Naive B cell (primary cell): ENCODE measurements at regions not wholly inside any gene's neighbourhood (a gene's known extent, or its start where the extent isn't known, plus 50 kb on each side); places are given as distances from the start of the nearest gene placed in this dataset.

ENCODE experiments used
- ATAC-seq, 2 donors: fragments of 150-1000 bp; cut with Tn5 transposase; 2 replicates each; pipeline ENCODE4 v1.10.0; 2021; ENCODE audit warnings: low read depth in 2 of 2, mild to moderate bottlenecking in 2 of 2, moderate library complexity in 2 of 2
- DNase-seq: peaks from one replicate; pipeline ENCODE4 v3.0.0; 2022
- H3K27ac Mint-ChIP-seq, 6 donors: one replicate each; pipeline ENCODE4 v1.8.0; 2020 to 2022; ENCODE audit warnings: mild to moderate bottlenecking in 6 of 6, mixed read lengths in 6 of 6, moderate library complexity in 5 of 6, inconsistent platforms in 2 of 6
- H3K27me3 Mint-ChIP-seq, 3 donors: one replicate each; pipeline ENCODE4 v1.8.0; 2021 to 2022; ENCODE audit warnings: mixed read lengths in 3 of 3, mild to moderate bottlenecking in 1 of 3
- H3K36me3 Mint-ChIP-seq, 2 donors: one replicate each; pipeline ENCODE4 v1.8.0; 2020 to 2022; ENCODE audit warnings: mixed read lengths in 2 of 2, inconsistent platforms in 1 of 2, mild to moderate bottlenecking in 1 of 2
- H3K4me1 Mint-ChIP-seq, 3 donors: one replicate each; pipeline ENCODE4 v1.8.0; 2020 to 2022; ENCODE audit warnings: mixed read lengths in 3 of 3, inconsistent platforms in 1 of 3, mild to moderate bottlenecking in 1 of 3, moderate library complexity in 1 of 3
- H3K4me3 Mint-ChIP-seq, 8 donors: one replicate each; pipeline ENCODE4 v1.8.0; 2020 to 2022; ENCODE audit warnings: mild to moderate bottlenecking in 8 of 8, mixed read lengths in 8 of 8, moderate library complexity in 8 of 8, inconsistent platforms in 2 of 8
- H3K9me3 Mint-ChIP-seq, 7 donors: one replicate each; pipeline ENCODE4 v1.8.0; 2020 to 2022; ENCODE audit warnings: mixed read lengths in 7 of 7, mild to moderate bottlenecking in 5 of 7, inconsistent platforms in 2 of 7, moderate library complexity in 1 of 7

DNA sequence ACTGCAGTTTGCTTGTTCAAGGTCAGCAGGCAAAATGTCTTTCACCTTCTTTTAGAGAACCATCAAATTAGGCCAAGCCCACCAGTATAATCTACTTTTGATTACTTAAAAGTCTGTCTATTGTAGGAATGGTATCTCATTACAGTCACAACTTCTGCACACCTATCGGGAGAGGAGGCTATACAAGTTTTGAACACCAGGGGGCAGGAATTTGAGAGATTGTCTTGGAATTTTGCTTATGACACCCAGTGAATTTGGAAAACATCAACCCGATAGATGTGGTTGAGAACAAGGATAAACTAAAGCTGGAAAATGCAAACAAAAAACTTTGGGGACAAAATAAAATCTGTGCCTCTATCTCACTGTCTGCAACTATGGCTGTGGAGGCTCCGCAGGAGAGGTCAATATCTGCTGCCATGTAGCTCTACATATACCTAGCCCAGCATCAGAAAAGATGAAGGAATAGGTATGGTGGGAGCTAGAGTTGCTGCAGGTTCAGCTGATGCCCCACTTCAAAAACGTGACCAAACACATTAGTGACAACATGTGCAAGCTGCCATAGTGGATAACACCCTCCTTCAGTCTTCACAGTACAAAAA, 1299.2 kb upstream of the SPRY2 start:
- Mint-ChIP-seq H3K27ac (no peak overlapping the region), H3K36me3 (no peaks in the 10 kb centered on the region), H3K9me3 (peaks cover 0 to 2% (median 0%) of the 10 kb centered on the region in 7 donors), H3K4me3 (no peak overlapping the region), H3K27me3 (no peaks in the 10 kb centered on the region), H3K4me1 (no peaks in the 10 kb centered on the region)
- ATAC-seq (no peak), DNase-seq (no peak)

DNA sequence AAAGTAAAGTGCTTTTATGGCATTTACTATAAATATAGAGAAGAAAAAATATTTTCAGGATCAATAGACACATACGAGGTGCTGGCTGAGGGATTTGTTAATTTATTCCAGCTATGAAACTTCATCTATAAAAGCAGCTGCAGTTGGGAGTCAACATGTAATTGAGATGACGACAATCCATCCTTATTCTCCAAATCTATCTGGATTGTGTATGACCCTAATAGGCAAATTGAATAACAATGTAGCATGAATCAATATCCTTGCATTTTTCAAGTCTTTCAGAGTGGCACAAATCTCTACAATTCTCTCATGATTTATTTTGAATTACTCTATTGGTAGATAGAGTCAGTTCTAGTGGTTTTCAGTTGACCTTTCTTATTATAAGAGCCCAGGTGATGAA, 1296.5 kb upstream of the SPRY2 start:
- H3K4me3 Mint-ChIP-seq: no peak overlapping the region
- no peaks in the 10 kb centered on the region for H3K4me1 Mint-ChIP-seq
- H3K9me3 Mint-ChIP-seq: peaks cover 0 to 2% (median 0%) of the 10 kb centered on the region in 7 donors

DNA sequence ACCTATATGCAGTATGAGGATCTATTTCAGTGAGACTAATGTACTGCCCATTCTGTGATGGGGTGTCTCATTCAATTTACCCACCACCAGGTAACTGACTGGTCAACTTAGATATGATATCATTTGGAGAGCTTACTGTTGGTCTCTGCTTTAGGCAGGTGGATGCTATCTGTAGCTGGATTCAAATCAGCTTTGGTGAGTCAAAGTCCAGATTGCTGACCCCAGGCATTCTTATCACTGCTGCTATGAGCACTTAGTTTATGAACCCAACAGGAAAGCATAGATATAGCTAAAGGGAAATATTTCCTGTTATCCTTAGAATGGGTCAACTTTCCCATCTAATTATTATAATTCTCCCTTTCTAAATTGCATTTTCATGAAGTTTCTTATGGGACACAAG, 1295.2 kb upstream of the SPRY2 start:
- H3K4me1 Mint-ChIP-seq: no peaks in the 10 kb centered on the region
- ATAC-seq: no peak
- DNase-seq: no peak
- H3K27ac Mint-ChIP-seq: no peak overlapping the region
- no peaks in the 10 kb centered on the region for H3K27me3 Mint-ChIP-seq
- H3K9me3 Mint-ChIP-seq: peaks cover 0 to 6% (median 0%) of the 10 kb centered on the region in 7 donors
- no peak overlapping the region for H3K4me3 Mint-ChIP-seq
- no peaks in the 10 kb centered on the region for H3K36me3 Mint-ChIP-seq

More for the DNA sequence above, 1296.5 kb upstream of the SPRY2 start:
- Mint-ChIP-seq H3K27me3 (no peaks in the 10 kb centered on the region), H3K27ac (no peak overlapping the region), H3K36me3 (no peaks in the 10 kb centered on the region)
- ATAC-seq (no peak), DNase-seq (no peak)

DNA sequence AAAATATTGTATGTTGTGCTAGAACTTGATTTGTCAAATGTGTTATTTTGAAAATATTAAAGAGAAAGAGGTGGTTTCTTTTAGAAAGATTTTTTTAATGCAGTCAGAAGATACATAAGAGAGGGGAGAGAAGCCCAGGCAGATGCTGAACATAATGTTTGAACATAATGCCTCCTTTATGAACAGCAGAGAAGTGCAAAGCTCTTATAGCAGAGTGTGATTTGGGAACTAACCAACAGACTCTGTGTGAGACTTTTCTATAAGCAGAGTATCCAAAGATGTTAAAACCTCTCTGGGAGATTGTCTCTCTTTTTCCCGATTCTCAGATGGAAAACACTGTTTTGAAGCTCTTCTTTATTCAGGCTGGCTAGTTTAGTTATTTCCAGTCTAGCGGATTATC, 1274.1 kb upstream of the SPRY2 start:
- Mint-ChIP-seq H3K4me1 (no peaks in the 10 kb centered on the region), H3K36me3 (no peaks in the 10 kb centered on the region), H3K4me3 (no peak overlapping the region), H3K27ac (no peak overlapping the region), H3K27me3 (no peaks in the 10 kb centered on the region), H3K9me3 (peaks cover 0 to 12% (median 0%) of the 10 kb centered on the region in 7 donors)
- ATAC-seq (no peak), DNase-seq (no peak)

DNA sequence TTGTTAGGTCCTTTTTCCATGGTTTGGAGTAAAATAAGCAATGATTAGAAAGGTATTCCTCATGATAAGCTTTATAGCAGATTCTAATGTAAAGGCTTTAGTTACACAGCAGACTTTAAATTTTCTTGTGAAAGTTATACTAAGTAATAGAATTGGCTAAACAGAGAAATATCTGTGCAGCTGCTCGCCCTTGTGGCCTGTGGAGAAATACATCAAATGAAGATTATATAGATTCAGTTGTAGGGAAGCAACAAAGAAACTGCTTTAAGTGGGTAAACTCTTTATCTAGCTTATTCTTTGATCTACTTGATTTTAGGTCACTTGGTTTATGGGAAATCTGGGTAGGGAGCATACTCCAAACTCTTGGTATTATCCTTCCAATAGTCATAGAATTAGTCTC, 1269.7 kb upstream of the SPRY2 start:
- no peak for ATAC-seq
- no peak overlapping the region for H3K27ac Mint-ChIP-seq
- no peak overlapping the region for H3K4me3 Mint-ChIP-seq
- H3K4me1 Mint-ChIP-seq: no peaks in the 10 kb centered on the region
- H3K9me3 Mint-ChIP-seq: peaks cover 0 to 13% (median 0%) of the 10 kb centered on the region in 7 donors
- no peak for DNase-seq
- H3K27me3 Mint-ChIP-seq: no peaks in the 10 kb centered on the region
- H3K36me3 Mint-ChIP-seq: no peaks in the 10 kb centered on the region

DNA sequence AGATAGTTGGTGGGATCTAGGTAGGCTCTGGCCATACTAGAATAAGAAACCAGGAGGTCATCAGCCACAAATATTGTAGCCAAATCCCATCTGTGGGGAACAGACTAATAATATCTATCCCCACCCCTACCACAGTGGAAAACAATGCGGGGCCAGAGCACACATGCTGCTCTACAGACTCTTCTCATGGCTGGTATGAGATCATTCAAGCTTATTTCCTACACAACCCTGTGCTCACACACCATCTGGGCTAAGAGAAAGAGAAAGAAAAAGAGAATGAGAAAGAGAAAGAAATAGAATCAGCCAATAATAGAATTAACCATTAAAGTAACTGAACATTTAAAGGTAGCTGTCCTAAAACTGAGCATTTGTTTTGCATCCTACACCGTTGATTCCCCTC, 1268.4 kb upstream of the SPRY2 start:
- no peak overlapping the region for H3K4me3 Mint-ChIP-seq
- ATAC-seq (no peak), DNase-seq (no peak)
- H3K9me3 Mint-ChIP-seq: peaks cover 0 to 13% (median 0%) of the 10 kb centered on the region in 7 donors
- peak overlapping the region in 1 of 6 donors; percentile 24 for H3K27ac Mint-ChIP-seq
- H3K36me3 Mint-ChIP-seq: no peaks in the 10 kb centered on the region
- H3K4me1 Mint-ChIP-seq: no peaks in the 10 kb centered on the region
- no peaks in the 10 kb centered on the region for H3K27me3 Mint-ChIP-seq

DNA sequence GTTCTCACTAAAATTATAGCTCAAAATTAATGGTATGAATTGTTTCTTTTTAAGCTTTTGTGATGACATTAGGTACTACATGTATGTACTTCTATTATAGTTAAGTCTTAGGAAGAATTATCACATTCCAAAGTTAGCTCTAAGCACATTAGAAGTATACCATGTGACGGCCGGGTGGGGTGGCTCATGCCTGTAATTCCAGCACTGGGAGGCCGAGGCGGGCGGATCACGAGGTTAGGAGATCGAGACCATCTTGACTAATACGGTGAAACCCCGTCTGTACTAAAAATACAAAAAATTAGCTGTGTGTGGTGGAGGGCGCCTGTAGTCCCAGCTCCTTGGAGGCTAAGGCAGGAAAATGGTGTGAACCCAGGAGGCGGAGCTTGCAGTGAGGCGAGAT, 1265.1 kb upstream of the SPRY2 start:
- peak overlapping the region in 1 of 8 donors; percentile 42 for H3K4me3 Mint-ChIP-seq

DNA sequence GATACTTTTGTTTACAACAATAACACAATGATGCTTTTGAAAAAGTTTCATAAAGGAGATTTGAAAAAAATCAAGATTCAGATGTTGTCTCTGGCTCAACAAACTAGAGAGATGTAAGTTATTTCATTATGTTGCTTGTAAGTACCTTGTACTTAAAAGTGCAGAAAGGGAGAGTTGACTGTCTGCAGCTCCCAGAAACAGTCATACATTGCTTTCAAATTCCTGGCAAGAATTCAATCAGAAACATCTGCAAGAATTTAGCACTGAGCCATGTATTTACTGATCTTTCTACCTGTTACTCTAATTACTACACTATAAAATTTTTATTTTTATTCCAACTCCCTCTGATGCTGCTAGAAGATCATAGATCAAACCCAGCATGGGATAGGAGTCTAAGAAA, 1261.3 kb upstream of the SPRY2 start:
- ATAC-seq (no peak), DNase-seq (no peak)
- Mint-ChIP-seq H3K36me3 (no peaks in the 10 kb centered on the region), H3K9me3 (peaks cover 0 to 8% (median 0%) of the 10 kb centered on the region in 7 donors), H3K27ac (no peak overlapping the region), H3K27me3 (no peaks in the 10 kb centered on the region), H3K4me3 (no peak overlapping the region), H3K4me1 (no peaks in the 10 kb centered on the region)

More for the DNA sequence above, 1265.1 kb upstream of the SPRY2 start:
- DNase-seq: no peak
- Mint-ChIP-seq H3K4me1 (no peaks in the 10 kb centered on the region), H3K9me3 (peaks cover 0 to 8% (median 0%) of the 10 kb centered on the region in 7 donors), H3K27ac (no peak overlapping the region), H3K27me3 (no peaks in the 10 kb centered on the region), H3K36me3 (no peaks in the 10 kb centered on the region)
- no peak for ATAC-seq

DNA sequence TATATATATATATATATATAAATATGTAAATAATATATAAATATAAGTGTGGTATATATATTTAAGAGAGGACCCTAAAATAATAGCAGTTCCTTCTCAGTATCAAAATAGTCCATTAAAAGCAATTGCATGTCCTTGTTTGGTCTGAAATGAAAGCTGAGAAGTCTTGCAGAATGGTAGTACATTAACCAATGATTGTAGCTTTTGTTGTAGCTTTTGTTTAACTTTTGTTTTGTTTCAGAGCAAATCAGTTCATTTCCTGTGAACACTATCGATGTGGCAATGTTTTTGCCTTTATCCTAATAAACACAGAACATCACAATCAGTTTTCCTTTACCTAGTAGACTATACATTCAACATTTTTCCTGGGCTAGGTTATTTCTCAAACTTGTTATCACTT, 1256.2 kb upstream of the SPRY2 start:
- Mint-ChIP-seq H3K27me3 (no peaks in the 10 kb centered on the region), H3K9me3 (peaks cover 0 to 8% (median 0%) of the 10 kb centered on the region in 7 donors), H3K36me3 (no peaks in the 10 kb centered on the region), H3K27ac (no peak overlapping the region), H3K4me1 (no peaks in the 10 kb centered on the region), H3K4me3 (no peak overlapping the region)
- DNase-seq (no peak), ATAC-seq (no peak)

DNA sequence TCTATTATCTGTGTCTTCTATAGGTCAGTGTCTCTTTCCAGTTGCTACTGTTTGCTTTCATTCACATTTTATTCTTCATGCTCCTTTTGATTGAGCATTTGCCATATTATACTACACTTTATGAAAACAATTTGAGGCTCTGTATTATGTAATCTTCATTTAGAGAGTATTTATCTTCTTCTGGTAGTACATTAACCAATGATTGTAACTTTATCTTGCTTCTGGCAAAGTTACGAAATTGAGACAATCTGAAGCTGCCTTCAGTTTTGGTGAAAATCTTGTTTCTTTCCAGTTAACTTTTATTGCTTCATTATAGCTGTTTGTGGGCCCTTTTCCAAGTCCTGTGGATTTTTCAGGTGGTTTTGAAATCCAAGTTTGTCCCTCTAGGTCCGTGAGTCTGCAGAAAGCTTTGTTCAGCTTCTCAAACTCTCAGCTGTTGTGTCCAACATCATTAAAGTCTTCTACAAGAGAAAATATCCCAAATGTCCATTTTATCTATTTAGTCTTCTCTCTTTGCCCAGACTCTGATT, 1255.4 kb upstream of the SPRY2 start:
- DNase-seq: no peak
- H3K27me3 Mint-ChIP-seq: no peaks in the 10 kb centered on the region

DNA sequence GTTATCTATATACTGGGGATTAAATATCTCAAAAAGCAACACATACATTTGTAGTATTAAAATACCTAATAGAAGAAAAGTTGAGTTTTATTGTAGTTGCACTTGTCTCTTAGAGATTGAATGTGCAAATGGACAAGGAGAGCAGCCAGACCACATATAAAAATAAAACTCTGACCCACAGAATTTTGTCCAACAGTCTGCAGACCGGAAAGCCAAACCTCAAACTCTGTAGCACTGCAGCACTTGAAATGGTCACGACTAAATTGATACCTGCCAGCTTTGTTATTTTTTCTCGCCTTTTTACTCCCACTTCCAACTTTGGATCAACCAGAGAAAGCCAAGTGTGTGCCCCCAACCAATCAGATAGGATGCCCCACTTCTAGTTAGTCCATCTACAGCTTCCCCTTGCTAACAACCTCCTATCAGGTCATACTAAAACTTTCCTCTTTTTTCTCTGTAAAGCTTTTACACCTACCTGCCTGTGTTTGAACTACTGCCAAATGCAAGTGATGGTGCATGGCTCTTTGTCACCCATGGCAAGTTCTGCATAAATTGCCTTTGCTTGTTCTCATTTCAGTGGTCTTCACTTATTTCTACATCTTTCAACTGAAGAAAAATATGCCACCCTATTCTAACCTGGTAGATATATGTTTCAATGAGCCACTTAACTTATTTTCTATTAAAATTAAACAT, 1250.7 kb upstream of the SPRY2 start:
- ATAC-seq (no peak), DNase-seq (no peak)
- no peaks in the 10 kb centered on the region for H3K27me3 Mint-ChIP-seq
- H3K36me3 Mint-ChIP-seq: no peaks in the 10 kb centered on the region
- H3K4me3 Mint-ChIP-seq: no peak overlapping the region
- H3K4me1 Mint-ChIP-seq: no peaks in the 10 kb centered on the region
- no peak overlapping the region for H3K27ac Mint-ChIP-seq
- H3K9me3 Mint-ChIP-seq: peaks cover 0 to 5% (median 1%) of the 10 kb centered on the region in 7 donors

More for the DNA sequence above, 1255.4 kb upstream of the SPRY2 start:
- H3K4me1 Mint-ChIP-seq: no peaks in the 10 kb centered on the region
- no peaks in the 10 kb centered on the region for H3K36me3 Mint-ChIP-seq
- no peak for ATAC-seq
- H3K9me3 Mint-ChIP-seq: peaks cover 0 to 7% (median 0%) of the 10 kb centered on the region in 7 donors
- no peak overlapping the region for H3K4me3 Mint-ChIP-seq
- H3K27ac Mint-ChIP-seq: no peak overlapping the region

DNA sequence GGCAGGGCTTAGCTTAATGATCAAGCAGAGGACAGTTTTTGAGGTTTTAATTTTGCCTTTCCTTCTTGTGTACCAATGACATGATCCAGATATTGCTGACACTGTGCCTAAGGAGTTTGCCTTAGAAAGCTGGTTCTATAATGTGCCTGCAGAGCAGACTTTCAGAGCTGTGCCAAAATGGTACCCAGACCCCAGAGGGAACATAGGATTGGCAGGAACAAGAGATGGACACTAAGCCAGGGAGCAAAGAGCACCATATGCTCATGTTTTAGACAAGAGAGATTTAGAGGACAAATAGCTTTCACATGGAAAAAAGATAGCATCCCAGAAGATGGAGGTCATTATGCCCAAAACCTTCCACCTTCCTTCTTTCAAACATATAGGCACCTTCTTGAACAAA, 1241.5 kb upstream of the SPRY2 start:
- no peaks in the 10 kb centered on the region for H3K27me3 Mint-ChIP-seq
- H3K27ac Mint-ChIP-seq: no peak overlapping the region
- ATAC-seq: no peak

DNA sequence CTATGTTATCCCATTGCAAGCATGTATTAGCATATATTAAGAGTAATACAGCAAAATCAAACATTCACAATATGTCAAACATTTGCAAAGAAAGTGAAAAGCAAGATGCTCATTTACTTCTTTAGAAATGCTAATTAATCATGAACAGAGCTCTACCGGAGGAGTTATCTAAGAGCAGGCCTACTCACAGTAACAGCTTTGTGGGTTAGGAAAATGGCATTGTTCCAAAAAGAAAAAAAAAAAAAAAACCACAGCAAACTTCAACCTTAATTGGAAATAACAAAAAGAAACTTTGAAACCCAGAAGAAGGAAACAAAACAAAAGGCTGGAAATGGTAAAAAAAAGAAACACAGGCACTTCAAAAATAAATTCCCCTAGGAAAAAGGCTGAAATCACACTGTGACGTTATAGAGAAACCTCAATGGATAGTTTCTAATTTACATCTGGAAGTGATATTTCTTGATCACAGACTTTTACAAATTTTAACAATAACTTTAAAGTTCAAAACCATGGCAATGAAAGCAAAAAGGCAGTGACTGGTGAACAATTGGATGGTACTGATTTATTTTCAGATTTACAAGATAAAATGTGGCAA, 1236.8 kb upstream of the SPRY2 start:
- Mint-ChIP-seq H3K4me3 (no peak overlapping the region), H3K36me3 (no peaks in the 10 kb centered on the region), H3K27ac (no peak overlapping the region), H3K9me3 (peaks cover 0 to 4% (median 0%) of the 10 kb centered on the region in 7 donors), H3K27me3 (no peaks in the 10 kb centered on the region), H3K4me1 (no peaks in the 10 kb centered on the region)
- ATAC-seq (no peak), DNase-seq (no peak)

More for the DNA sequence above, 1241.5 kb upstream of the SPRY2 start:
- Mint-ChIP-seq H3K9me3 (peaks cover 0 to 3% (median 0%) of the 10 kb centered on the region in 7 donors), H3K4me3 (no peak overlapping the region), H3K36me3 (no peaks in the 10 kb centered on the region), H3K4me1 (no peaks in the 10 kb centered on the region)
- DNase-seq: no peak

DNA sequence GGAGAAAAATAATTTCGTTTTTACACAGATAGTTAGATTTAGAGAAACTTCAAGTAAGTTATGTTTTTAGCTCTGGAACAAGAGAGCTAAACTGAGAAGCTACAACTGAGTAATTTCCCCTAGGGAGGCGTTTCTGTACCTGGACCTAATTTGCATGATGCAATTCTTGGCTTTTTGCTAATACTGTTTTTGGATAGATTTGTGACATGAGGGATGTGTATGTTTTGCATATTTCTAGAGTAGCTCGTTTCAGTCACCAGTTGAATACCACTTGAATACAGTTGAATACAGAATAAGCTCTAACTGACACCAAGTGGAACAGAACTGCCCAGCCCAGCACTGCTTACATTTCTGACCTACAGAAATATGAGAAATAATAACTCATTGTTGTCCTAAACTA, 1227.9 kb upstream of the SPRY2 start:
- Mint-ChIP-seq H3K4me1 (no peaks in the 10 kb centered on the region), H3K4me3 (no peak overlapping the region), H3K9me3 (peaks cover 0 to 8% (median 0%) of the 10 kb centered on the region in 7 donors), H3K36me3 (no peaks in the 10 kb centered on the region), H3K27ac (no peak overlapping the region), H3K27me3 (no peaks in the 10 kb centered on the region)
- DNase-seq: no peak
- no peak for ATAC-seq
